GM18951 (cell line): ENCODE measurements at regions not wholly inside any gene's neighbourhood (a gene's known extent, or its start where the extent isn't known, plus 50 kb on each side); places are given as distances from the start of the nearest gene placed in this dataset.

Experiments
- POLR2A ChIP-seq: IDR thresholded peaks from 4 replicates; pipeline ENCODE4 v1.6.1; 2011; ENCODE audit warnings: mild to moderate bottlenecking; ENCODE audit not compliant: insufficient read length, insufficient read depth; ENCODE audit errors: extremely low read depth
- in situ Hi-C: fragments of 300-500 bp; cut with MboI; formaldehyde crosslinking; loops from one replicate; pipeline ENCODE4 v1.12.0; 2022; ENCODE audit warnings: low sequenced_read_pairs, mixed read lengths, inconsistent platforms; ENCODE audit not compliant: unreplicated experiment

DNA sequence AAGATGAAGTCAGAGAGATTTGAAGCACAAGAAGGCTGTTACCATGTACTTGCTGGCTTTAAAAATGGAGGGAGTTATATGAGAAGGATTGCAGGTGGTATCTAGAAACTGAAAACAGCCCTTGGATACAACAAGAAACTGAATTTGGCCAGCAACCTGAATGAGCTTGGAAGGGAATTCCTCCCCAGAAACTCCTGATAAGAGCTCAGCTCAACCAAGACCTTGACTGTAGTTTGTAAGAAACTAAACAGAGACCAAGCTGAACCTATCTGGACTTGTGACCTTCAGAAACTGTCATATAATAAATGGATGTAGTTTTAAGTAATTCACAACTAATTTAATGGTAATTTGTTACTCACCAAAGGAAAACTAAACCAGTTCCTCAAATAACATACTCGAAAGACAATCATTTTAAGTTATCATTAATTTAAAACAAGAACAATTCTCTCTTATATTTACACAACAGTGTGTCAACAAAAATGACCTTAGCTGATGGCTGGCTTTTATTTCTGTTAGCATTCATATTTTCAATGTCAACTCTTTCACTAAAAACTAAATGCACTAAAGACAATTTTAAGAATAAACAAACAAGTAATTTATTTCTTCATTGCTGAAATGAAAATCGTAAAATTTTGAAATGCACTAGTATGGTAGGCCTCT lies 1218.4 kb upstream of the TMPRSS15 start:
- TF ChIP-seq POLR2A, result no peak
- in situ Hi-C loops, result no loop called here

DNA sequence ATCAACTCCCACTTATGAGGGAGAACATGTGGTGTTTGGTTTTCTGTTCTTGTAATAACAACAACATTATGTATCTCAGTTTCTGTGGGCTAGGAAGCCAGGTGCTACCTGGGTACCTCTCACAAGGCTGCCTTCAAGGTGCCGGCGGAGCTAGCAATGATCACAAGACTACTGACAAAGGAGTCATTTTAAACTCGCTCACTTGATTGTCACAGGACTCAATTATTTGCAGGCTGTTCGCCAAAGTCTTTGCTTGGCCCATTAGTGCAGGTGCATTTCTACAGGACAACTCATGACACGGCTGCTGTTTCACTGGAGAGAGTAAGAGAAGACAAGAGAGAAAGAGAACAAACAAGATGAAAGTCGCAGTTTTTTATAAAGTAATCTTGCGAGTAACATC lies 1237.4 kb upstream of the TMPRSS15 start:
- in situ Hi-C loops, result no loop called here
- no peak for TF ChIP-seq POLR2A

DNA sequence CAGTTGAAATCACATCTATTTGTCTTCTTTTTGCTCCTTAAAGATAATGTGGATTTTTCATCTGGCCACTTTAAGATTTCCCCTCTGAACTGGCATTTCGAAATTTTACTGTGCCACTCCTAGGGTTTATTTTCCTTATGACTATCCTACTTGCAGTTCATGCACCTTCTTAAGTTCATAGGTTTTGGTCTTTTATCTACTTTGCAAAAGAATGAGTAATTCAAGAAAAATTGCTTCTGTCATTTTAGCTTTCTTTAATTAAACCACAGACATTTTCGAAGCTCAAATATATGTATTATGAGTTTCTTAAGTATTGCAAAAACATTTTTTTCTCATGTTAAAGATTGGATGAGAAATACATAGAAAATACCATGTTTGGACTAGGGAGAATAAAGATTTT lies 1244.8 kb upstream of the TMPRSS15 start:
- no peak for TF ChIP-seq POLR2A
- in situ Hi-C loops, result no loop called here

DNA sequence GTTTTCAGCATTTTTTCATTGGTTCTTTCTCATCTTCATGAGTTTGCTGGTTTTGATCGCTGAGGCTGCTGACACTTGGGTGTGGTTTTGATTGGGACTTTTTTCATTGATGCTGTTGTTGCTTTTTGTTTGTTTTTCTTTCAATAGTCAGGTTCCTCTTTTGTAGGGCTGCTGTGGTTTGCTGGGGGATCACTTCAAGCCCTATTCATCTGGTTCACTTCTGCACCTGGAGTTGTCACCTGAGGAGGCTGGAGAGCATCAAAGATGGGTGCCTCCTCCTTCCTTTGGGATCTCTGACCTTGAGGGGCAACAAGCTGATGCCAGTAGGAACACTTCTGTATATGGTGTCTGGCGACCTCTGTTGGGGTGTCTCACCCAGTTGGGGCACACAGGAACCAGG lies 1279.9 kb upstream of the TMPRSS15 start:
- in situ Hi-C loops, result no loop called here
- TF ChIP-seq POLR2A, result no peak

DNA sequence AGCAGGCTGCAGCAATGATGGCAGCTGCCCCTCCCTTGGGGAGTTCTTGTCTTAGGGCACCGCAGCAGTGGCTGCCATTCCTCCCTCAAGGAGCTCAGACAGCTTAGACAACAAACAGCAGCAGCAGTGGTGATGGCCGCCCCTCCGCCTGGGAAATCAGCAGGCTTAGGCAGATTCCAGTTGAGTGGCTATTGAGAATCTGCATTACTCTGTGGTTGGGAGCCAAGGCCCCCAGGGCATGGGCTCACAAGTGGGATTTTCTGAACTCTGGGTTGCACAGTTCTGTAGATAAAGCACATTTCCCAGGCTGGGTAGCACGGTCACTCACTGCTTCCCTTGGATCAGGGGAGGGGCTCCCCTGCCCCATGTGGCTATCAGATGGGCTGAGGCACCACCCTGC lies 1280.7 kb upstream of the TMPRSS15 start:
- TF ChIP-seq POLR2A, result no peak
- in situ Hi-C loops, result no loop called here

DNA sequence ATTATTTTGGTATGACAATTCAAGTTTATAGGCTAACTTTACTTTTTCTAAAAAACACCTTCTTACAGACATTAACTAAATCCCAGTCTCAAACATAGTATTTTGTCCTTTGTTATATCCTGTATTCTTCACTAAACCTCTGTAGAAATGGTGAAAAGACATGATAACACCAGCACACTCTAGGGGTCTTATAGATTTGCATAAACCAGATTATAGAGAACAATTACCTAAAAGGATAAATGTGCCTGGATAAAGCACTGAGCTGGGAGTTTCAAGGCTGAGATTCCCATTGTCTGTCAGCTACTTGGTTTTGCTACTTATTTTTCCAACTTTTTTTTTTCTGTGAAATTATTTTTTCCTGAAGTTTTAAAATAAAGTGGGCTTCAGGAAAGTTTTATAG lies 1288.6 kb upstream of the TMPRSS15 start:
- TF ChIP-seq POLR2A, result no peak
- in situ Hi-C loops, result no loop called here

DNA sequence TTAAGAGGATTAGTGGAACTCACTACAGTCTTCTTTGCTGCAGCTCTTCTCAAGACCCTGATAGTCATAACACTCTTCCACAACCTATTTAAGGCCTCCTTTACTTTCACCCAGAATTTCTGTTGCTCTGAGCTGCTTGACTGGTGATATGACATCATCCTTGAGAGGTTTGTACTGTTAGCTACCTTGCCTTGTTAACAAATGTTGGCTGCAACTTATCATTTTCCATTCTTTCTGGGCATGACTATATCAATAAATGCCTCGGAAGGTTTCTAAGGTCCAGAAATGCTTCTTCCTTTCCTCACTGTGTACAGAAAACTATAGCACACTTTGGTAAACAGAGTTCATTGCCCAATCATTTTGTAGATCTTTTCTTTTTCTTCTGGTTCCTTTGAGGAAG lies 1292.2 kb upstream of the TMPRSS15 start:
- TF ChIP-seq POLR2A, result no peak
- in situ Hi-C loops, result no loop called here

DNA sequence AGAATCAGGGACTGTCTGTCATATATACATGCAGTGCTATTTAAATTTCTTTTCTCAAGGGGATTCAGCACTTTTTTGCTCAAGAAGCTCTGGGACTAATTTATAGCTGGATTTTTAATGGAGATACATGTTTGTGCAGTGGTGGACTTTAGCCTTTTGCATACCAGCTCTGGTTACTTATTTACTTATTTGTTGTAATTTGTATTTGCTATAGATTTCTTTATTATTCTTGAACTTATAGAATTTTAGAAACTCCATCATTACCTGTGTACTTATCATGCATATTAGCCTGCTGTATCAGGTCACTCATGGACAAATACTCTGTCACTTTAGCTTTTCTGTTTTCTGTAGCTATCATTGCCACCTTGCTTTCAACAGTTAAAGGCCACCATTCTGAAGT lies 1296.9 kb upstream of the TMPRSS15 start:
- in situ Hi-C loops, result no loop called here
- TF ChIP-seq POLR2A, result no peak

DNA sequence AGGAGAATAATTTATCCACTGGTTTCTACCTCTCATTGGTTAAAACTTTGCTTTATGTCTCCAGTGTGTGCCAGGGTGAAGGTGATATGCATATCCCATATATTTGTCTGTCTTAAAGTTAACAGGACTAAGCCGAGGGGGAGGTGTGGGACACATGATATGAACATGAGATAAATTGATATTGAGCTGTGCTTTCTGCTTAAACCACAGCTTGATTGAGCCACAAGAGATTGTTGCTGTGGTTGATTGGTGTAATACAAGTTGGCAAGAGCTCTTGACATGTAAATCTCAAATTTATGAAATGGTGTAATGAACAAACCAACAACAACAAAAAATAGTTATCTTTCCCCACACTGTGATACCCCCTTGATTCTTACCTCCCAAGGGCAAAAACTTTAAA lies 1295.5 kb upstream of the NCAM2 start:
- in situ Hi-C loops, result no loop called here
- no peak for TF ChIP-seq POLR2A

DNA sequence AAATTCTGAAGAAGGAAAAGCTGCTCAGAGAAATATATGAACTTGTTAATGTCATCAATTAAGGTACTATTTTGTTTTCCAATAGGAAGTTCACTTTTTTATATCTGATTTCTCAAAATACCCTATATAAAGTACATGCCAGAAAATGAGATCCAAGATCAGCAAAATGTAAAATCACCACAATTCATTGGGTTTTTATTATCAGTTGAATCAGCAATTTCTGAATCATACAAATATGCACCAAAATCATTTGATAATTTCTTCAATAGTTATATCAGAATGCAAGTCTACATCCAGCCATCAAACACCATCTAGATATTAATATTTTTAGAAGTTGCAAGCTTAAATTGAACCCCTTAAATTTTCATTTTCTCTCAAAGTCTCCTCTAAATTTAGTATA lies 1293.4 kb upstream of the NCAM2 start:
- TF ChIP-seq POLR2A, result no peak
- in situ Hi-C loops, result no loop called here

DNA sequence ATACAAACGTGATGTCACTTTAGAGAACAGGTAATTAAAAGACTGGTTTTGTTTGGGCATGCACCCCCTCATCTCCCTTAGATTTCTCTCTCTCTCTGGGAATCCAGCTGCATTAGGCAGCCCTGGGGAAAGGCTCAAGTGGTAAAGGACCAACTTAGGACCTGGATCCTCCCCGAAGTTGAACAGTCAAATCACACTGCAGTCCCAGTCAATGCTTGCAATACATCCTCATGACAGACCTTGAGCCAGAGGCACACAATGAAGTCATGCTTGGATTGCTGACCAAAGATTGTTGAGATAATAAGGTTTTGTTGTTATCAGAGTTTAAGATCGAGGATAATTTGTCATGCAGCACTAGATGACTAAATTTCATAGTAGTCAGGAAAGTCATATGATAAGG lies 1285.8 kb upstream of the NCAM2 start:
- in situ Hi-C loops, result no loop called here
- TF ChIP-seq POLR2A, result no peak

DNA sequence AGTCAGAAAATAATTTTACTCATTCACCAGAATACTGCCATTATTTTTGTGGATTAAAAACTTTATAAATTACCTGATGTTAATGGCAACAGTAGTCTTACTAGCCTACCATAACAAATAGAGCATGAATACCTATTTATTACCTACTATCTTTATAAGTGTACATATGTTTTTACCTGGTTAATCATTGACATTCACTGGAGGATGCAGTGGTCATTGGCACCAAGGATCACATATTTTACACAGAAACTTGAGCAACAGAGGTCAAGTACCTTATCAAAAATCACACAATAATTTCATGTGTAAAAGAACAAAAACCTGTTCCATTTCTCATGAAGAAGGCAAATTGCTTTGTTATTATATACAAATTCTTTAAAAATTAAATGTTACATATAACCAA lies 1284.9 kb upstream of the NCAM2 start:
- no peak for TF ChIP-seq POLR2A
- in situ Hi-C loops, result no loop called here

DNA sequence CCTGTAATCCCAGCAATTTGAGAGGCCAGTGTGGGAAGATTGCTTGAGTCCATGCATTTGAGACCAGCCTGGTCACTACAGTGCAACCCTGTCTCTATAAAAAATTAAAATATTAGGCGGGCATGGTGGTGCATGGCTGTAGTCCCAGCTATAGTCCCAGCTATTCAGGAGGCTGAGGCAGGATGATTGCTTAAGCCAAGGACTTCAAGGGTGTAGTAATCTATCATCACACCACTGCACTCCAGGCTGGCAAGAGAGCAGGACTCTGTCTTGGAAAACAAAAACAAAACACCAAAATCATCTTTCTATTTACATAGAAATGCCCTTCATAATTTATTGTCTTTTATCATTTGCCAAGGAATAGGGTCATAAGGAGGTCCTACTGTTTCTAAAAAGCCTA lies 1274.1 kb upstream of the NCAM2 start:
- in situ Hi-C loops, result no loop called here
- TF ChIP-seq POLR2A, result no peak

DNA sequence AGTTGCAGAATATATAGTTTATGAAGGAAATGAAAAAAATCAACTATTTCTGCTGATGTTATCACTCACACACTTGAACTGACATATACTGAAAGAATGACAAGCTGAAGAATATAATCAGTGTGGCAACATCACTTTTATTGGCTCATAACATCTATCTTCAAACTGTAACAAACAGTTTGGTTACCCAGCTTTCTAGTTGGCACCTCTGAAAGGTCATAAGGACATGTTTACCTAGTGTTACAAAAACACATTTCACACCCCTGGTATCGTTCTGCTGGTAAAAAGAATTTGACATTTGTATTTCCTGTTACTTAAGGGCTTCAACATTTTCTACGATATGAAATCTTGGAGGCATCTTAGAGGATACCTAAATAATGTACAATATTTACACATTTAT lies 1267.0 kb upstream of the NCAM2 start:
- no peak for TF ChIP-seq POLR2A
- in situ Hi-C loops, result no loop called here

DNA sequence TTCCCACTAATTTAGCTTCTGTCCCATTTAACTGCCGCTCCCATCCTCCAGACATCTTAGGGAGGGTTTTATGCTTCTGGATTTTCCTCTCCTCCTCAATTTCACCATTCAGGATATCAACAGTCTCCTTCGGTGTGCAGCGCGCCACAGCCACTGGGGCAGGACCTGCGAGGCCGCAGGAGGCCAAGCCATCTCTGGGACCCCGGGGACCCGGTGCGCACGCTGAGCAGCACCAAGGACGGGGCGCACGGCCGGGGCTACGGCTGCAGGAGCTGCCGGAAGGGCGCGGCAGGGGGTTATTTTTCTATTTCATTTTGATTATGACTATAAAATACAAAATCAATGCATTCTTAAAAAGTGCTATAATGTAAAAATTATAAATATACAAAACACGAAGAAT lies 1238.4 kb upstream of the NCAM2 start:
- in situ Hi-C loops, result no loop called here
- TF ChIP-seq POLR2A, result no peak
